ENCODE measurements at regions not wholly inside any gene's neighbourhood (a gene's known extent, or its start where the extent isn't known, plus 50 kb on each side); places are given as distances from the start of the nearest gene placed in this dataset.

- no peak for DNase-seq
These were observed 99.5 kb downstream of the MAIP1 start for GRCh38 chr2:200054681-200055468.

- DNase-seq: no peak
These were observed 100.7 kb downstream of the MAIP1 start for GRCh38 chr2:200056105-200056504.

GRCh38 chr2:200063155-200063554, 107.8 kb downstream of the MAIP1 start:
- no peak for DNase-seq

GRCh38 chr2:200064879-200065278, 109.5 kb downstream of the MAIP1 start:
- no peak for DNase-seq

GRCh38 chr2:200065477-200065876, 110.1 kb downstream of the MAIP1 start:
- DNase-seq: peak in 1 of 58 donors; percentile 4

- DNase-seq: no peak
These were observed 111.0 kb downstream of the MAIP1 start for GRCh38 chr2:200066417-200066816.

- no peak for DNase-seq
These were observed 113.3 kb downstream of the MAIP1 start for GRCh38 chr2:200068642-200069041.

GRCh38 chr2:200077210-200077650, 121.8 kb downstream of the MAIP1 start:
- no peak for DNase-seq

GRCh38 chr2:200077838-200078237, 122.5 kb downstream of the MAIP1 start:
- no peak for DNase-seq

- DNase-seq: no peak
These were observed 124.0 kb downstream of the MAIP1 start for GRCh38 chr2:200079356-200079755.

GRCh38 chr2:200081236-200081635, 125.9 kb downstream of the MAIP1 start:
- no peak for DNase-seq

GRCh38 chr2:200081811-200082210, 126.4 kb downstream of the MAIP1 start:
- no peak for DNase-seq

- no peak for DNase-seq
These were observed 128.7 kb downstream of the MAIP1 start for GRCh38 chr2:200084036-200084435.

GRCh38 chr2:200086911-200087310, 131.5 kb downstream of the MAIP1 start:
- DNase-seq: peak in 21 of 58 donors; percentile 0 to 52 (median 21)

GRCh38 chr2:200087451-200087850, 132.1 kb downstream of the MAIP1 start:
- DNase-seq: no peak

- no peak for DNase-seq
These were observed 133.8 kb downstream of the MAIP1 start for GRCh38 chr2:200089040-200089755.

GRCh38 chr2:200089756-200090109, 134.4 kb downstream of the MAIP1 start:
- no peak for DNase-seq

- no peak for DNase-seq
These were observed 135.3 kb downstream of the MAIP1 start for GRCh38 chr2:200090683-200091082.

GRCh38 chr2:200091126-200091525, 135.7 kb downstream of the MAIP1 start:
- DNase-seq: no peak

GRCh38 chr2:200092235-200092634, 136.9 kb downstream of the MAIP1 start:
- DNase-seq: no peak

- no peak for DNase-seq
These were observed 140.1 kb downstream of the MAIP1 start for GRCh38 chr2:200095436-200095835.

GRCh38 chr2:200099256-200099655, 143.9 kb downstream of the MAIP1 start:
- DNase-seq: no peak

GRCh38 chr2:200100027-200100426, 144.6 kb downstream of the MAIP1 start:
- DNase-seq: no peak

All from anterior cingulate cortex (tissue), 58 donors.